HT1080 (cell line): ENCODE measurements at regions not wholly inside any gene's neighbourhood (a gene's known extent, or its start where the extent isn't known, plus 50 kb on each side); places are given as distances from the start of the nearest gene placed in this dataset.
"Not testable (repeated sequence)": the region's sequence is repeated elsewhere in the genome, so short reads cannot be mapped to it uniquely, and the experiment has no call there.

Source experiments
- DNase-seq: peaks from one replicate; pipeline ENCODE4 v3.0.0-alpha.2; 2015; ENCODE audit warnings: low read depth

DNA sequence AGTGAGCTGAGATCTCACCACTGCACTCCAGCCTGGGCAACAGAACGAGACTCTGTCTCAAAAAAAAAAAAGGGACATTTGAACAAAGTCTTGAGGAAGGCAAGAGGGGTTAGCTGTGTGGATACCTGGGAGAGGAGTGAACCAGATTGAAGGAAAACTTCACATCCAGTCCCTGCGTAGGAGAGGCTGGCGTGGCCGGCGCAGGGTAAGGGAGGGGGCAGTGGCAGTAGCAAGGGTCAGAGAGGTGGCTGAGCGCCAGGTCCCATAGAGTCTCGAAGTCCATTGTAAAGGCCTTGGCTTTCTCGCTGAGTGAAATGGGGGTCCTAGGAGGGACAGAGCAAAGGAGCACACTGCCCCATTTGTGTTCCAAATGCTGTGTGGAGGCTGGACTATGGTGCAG, 171.8 kb upstream of the WSCD1 start:
- no peak for DNase-seq

DNA sequence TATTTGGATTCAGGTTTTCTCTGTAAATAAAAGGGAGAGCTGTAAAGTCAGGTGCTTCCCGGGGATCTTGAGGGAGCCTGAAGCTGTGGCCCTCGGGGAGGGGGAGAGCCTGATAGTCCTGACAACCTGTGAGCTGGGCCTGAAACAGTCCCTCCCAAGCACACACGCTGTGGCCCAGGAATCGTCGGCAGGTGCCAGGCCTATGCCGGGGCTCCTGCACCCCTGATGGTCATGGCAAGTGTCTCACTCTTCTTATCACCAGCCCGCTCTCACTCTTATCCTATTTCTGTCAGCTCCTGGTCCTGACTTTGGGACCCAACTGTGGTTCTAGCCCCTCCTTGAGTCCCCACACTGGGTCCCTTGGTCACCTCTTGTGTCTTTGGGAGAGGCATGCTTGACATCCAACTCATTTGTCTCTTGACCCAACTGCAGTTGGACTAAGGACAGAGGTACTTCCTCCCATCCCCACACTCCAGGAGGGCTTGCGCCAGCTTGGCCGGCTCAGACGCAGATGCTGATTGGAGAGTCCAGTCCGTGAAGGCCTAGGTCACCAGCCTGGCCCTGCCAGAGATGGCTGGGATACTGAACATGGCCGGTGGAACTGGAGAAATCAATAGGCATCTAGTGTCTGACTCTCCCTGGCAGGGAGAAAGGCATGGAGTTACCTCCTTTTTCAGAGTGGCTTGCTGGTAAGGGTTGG, 170.5 kb upstream of the WSCD1 start:
- DNase-seq, result no peak

DNA sequence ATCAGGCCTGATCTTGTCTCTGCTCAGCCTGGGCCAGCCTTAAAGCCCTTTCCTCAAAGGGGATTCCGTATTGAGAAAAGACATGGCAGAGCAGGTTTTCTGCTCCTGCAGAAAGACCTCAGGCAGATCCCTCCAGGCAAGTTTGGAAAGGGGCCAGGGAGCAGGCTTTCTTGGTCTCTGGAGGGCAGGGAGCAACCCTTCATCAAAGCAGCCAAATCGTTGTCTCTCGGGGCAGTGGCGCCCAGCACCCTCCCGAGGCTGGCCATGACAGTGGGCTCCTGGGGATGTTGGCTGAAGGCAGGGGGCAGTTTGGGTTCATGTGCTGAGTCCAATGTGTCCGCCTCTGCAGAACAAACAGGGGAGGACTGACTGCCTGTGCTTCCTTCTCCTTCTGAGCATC, 168.4 kb upstream of the WSCD1 start:
- no peak for DNase-seq

DNA sequence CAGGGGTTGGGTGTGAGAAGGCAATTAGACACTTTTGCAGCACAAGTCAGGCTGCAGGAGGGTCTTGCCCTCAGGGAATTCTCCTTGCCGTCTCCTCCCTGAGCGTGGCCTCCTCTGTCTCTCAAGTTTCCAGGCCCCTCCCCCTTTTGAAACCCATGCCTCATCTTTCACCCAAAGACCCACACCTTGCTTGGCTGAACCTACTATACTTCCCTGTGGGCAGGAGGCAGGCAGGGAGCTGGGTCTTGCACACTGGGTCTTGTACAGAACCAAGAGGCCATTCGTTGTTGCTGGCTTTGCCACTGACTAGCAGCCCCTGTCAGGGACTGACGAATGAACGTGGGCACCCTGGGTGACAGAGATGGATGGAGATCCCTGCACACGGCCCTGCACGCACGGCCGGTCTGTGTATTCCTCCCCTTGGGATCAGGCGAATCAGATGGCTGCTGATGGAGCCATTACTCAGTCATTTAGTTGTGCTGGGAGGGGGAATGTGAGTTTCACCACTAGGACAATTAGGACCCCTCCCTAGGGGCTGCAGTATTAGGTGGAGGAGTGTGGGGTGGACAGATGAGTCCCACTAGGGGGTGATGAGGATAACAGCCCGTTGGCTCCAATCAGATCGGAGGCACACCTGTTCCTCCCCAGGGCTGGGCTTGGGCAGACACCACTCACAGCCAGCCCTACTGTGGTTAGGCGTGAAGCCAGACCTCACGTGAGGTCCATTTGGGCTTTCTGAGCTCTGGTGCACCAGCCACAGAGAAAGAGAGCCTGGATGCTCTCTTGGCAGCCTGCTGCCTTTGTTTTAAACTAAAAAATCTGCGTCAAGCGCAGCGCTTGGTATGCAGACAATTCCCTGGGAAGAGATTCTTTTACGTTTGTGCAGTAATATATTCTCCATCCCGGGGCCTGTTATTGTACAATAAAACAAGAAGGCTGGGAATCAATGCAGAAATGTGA, 167.7 kb upstream of the WSCD1 start:
- no peak for DNase-seq

DNA sequence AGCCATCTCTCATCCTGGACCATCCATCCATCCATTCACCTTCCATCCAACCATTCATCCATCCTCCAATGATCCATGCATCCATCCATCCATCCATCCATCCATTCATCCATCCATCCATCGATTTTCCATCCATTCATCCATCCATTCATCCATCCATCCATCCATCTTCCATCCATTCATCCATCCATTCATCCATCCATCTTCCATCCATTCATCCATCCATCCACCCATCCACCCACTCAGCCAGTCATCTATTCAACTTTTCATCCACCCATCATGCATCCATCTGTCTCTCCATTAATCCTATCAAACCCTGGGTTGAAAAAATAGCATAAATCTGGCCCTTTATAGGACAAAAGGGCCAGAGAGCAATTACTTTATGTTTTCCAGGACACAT, 158.3 kb upstream of the WSCD1 start:
- DNase-seq, result no peak

DNA sequence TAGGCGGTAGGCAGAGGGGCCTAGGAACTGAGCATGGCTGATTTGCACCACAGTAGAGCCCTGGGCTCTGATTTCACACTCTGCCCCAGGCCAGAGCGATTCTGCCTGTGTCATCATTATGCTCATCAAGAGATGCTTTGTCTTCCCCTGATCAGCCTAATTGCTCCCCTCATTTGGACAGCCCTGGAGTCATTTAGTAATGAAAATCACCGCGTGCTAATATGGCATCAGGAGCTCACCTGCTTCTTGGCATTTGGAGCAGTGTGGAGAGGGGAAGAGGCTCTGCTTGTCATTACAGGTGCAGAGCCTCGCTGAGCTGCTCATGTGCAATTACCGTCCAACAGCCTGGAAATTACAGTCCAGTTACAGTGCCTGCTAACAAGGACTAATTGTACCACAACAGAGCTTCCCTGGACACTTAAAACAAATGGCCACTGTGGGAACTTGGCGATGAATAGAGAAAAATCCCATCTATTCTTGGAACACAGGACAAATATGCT, 157.1 kb upstream of the WSCD1 start:
- DNase-seq, result no peak

DNA sequence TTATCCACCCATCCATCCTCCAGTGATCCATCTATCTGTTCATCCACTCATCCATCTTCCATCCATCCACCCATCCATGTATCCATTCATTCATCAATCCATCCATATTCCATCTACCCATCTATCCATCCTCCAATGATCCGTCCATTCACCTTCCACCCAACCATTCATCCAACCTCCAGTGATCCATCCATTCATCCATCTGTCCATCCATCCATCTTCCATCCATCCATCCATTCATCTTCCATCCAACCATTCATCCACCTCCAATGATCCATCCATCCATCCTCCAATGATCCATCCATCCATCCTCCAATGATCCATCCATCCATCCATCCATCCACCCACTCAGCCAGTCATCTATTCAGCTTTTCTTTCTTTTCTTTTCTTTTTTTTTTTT, 156.5 kb upstream of the WSCD1 start:
- no peak for DNase-seq

DNA sequence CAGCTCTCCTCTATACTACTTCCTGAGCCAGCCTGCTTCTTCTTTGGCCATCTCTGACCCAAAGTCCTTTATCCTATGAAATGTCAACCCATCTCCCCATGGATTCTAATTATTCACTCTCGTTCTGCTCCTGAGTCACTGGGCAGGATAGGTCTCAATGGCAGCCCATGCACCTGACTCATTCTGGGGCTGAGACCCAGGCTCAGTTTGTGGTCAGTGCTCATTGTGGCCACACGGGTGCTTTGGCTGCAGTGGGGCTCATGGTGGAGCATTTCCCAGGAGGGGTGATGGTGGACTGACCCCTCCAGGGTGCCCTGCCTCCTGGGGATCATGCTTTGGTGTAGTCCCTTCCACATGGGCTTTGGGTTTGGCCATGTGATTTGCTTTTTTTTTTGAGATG, 154.8 kb upstream of the WSCD1 start:
- DNase-seq, result peak; percentile 6

DNA sequence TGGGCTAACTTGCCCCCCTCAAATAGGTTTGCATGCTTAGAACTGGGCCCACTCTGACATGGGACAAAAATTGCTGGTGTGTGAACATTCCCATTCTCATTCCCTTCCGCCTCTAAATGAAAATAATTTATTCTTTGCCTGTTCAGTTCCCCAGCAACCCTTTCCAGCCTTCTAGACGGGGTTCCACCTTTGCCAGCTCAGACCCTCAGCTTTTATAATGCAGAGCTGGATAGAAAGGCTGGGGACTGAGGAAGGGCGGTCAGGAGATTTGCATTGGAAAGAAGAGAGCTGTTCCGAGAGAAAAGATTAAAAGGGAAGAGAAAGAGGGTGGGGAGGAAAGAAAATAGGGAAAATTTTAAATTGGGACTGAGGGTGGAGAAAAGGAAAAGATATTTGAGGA, 151.1 kb upstream of the WSCD1 start:
- no peak for DNase-seq

DNA sequence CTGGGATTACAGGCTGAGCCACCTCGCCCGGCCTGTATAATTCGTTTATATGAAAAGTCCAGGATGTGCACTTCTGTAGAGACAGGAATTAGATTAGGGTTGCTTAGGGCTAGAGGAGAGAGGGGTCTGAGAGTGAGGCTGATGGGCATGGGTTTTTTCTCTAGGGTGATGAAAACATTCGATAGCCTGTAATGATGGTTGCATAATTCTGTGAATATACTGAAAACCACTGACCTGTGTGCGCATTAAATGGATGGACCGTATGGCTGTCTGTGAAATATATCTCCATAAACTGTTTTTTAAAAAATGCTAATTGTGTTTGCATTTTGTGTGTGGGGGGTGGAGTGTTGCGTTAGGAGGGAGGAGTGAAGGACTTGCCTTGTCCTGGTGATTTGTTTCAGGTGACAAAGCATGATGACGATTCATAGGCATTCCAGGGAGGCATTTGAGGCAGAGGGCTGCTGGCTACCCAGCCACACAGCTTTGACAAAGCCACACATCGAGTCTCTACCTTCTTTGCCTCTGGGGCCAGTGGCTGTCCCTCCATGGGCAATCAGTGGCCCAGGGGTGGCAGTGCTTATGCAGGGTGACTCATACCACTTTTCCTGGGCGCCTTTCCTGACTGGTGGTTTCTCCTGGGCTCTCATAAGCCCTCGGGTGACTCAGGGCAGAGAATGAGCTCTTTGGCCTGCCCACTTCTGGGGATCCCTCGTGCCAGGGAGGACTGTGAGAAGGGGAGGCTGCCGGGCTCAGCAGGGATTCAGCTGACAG, 148.5 kb upstream of the WSCD1 start:
- peak; percentile 51 for DNase-seq

DNA sequence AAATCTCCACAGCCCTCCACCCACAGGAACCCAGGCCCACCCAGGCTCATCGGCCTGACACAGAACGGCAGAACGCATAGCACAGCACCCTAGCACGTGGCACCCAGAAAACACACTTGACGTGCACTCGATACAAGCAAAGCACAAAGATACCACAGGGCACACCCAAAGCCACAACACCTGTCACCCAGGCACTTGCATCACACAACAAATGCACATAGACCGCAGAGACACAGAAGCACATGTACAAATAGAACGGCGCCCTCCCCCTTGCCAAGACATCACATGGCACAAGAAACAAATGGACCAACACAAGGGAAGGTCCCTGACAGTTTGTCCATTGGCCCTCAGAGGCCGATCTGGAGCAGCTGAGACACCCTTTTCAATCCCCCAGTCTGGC, 147.7 kb upstream of the WSCD1 start:
- DNase-seq, result no peak

DNA sequence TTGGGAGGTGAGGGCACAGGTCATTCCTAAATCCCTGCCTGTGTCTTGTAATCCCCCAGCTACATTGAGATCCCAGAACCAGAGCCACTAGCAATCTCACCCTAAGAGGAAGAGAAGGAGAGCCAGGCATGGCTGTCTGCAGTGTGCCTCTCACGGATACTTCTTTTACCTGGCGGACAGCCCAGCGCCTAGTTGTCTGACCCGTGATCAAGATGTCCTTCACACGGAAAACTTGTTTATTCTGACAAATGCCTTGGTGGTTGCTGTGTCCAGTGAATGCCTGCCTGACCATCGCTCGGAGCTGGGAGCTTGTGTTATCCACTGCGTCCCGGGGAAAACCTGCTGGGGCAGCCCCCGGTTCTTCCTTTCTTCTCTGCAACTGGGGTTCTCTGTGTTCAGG, 140.5 kb upstream of the WSCD1 start:
- DNase-seq, result no peak

DNA sequence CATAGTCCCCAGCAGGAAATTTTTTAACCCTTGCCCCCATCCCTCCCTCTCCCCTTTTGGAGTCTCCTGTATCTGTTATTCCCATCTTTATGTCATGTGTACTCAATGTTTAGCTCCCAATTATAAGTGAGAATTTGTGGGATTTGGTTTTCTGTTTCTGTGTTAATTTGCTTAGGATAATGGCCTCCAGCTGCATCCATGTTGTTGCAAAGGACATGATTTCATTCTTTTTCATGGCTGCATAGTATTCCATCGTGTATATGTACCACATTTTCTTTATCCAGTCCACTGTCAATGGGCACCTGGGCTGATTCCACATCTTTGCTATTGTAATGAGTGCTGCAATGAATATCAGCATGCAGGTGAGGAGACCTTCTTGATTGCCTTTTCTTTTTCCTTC, 139.6 kb upstream of the WSCD1 start:
- not testable (repeated sequence) for DNase-seq

DNA sequence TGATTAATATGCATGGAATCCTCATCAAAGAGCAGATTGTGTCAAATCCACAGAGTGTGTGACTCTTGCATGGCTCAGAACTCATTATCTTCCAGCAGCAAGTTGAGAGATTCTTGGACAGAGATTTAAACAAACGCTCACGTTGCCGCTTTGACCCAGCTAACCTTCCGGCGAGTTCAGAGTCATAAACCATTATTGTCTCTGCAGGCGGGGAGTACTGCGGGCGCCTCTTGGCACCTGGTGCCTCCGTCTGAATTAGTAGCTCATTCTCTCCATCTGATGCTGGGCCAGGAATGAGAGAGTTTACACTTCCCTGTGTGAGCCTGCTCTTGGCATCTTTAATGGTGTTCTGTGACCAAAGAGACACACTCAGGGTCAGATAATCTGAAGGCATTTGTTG, 138.6 kb upstream of the WSCD1 start:
- DNase-seq, result no peak

DNA sequence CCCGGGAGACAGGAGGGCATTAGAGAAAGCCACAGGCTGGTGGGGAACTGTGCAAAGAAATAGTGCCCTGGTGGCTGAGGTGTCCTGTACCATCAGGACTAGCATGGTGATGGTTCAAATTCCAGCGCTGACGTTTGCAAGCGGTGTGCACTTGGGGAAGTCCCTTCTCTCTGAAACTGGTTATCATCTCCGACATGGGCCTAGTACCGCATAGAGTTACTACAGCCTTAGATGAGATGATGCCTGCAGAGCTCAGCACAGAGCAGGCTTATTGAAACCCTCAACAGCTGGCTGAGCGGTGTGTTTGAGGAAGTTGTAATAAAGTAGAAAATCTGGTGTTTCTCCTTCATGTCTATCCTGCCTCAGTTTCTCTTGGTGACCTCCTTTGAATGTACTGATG, 136.7 kb upstream of the WSCD1 start:
- no peak for DNase-seq

DNA sequence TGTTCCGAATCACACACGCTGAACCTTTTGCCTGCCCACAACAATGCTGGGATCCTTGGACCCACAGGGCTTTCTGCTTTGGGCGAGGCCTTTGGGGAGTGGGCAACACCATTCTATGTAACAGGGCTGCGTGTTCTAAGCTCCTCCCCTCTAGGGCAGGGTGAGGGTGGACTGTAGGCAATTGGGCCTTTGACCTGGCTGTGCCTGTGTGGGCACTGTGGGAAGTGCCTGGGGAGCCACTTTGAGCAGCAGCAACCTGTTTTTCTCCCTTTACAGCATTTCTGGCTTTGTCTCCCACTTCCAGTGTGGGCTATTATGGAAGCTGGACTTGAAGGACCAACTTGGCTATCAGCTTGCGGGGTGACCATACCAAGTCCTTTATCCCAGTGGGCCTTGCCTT, 128.9 kb upstream of the WSCD1 start:
- no peak for DNase-seq

DNA sequence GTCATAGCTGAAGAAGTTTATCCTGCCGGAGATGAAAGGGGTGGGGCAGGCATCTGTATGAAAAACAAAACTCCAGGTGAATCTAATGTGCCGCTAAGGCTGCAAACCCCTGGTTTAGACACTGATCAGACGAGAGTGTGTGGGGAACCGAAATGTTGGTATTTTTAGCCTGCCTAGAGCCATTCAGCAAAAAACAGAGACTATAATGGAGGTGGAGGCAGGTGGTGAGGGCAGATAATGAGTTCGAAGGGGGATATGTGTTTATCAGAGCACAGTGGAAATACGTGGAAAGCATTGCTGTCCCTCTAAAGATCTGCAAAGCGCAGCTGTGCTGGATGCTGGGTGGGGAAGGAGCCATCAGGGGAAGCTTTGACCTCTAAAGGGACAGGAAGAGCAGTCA, 127.5 kb upstream of the WSCD1 start:
- no peak for DNase-seq

DNA sequence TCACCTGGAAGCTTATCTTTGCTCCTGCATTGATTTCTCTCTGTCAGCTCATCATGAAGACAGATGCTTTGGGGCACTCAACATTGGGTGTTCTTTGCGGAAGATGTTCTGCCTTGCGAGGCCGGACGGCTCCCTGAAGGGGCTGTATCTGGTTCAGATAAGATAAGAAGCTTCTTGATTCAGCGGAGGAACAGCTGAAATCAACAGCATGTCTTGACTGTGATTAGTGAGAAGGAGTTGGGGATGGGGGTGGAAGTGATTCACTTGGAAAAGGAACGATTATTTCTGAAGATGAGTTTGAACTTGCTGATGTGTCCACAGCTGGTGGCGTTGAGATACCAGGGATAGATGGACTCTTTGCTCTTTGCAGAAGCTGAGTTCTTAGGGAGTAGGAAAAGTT, 126.9 kb upstream of the WSCD1 start:
- DNase-seq, result no peak

DNA sequence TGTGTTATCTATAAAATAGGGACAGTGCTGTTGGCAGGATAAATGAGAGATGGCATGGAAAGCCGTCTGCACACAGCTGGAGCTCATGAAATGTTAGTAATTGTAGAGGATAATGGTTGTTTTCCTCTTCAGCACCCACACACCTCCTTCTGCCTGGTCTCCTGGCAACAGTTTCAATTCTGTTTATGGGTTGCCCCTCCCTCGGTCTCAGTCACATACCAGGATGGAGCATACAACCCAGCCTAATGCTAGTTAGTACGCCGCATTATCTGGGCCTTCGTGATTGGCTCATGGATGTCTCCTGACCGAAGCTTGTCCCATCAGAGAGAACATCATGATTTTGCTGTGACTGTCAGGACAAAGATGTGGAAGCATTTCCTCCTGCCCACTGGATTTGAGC, 126.2 kb upstream of the WSCD1 start:
- no peak for DNase-seq

DNA sequence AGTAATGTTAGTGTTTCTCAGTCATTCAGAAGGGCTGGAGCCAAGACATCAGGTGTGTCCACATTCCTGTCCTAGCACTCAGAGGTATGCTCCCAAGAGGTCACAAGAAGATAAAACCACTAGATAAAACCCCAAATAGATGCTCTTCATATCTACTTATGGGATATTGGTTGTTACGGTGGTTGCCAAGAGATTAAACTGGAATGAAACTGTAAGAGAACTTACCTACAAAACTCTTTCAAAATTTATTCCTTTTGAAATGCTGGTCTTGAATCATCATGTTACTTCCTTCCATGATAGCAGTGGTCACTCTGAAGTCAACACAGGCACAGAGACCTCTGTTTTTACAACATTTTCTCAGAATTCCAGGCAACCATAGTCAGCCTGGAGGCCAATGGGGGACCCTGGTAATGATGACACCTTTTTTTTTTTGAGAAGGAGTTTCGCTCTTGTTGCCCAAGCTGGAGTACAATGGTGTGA, 122.4 kb upstream of the WSCD1 start:
- no peak for DNase-seq

DNA sequence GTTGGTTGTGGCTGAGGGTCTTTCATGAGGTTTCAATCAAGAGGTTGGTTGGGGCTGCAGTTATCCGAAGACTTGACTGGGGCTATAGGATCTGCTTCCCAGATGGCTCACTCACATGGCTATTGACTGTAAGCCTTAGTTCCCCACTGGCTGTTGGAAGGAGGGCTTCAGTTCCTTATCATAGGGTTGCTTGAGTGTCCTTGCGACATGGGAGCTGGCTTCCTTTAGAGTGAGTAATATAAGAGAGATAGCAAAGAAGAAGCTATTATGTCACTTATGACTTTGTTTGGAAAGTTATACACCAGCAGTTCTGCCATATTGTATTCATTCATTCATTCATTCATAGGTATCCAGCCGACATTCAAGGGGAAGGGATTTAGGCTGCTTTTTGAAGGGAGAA, 121.4 kb upstream of the WSCD1 start:
- no peak for DNase-seq

DNA sequence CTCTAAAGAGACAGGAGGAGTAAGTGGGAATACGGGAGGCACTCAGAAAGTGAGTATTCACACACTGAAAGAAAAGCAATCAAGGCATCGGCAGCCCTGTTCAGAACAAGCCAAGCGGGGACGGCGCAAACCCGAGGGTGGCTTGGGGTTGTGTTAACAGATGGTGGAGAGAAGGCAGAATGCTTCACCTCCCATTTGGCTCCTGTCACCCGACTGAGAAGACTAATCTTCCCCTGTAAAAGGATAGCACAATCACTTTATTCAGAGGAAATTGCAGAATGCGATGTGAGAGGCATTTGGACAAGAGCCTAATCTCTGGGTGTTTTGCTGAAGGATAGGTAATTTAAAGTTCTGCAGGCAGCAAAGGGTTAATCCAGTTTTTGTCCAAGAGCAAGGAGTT, 119.3 kb upstream of the WSCD1 start:
- DNase-seq, result no peak
